Ectodermal cell (in vitro differentiated cells): ENCODE measurements at regions not wholly inside any gene's neighbourhood (a gene's known extent, or its start where the extent isn't known, plus 50 kb on each side); places are given as distances from the start of the nearest gene placed in this dataset.

ENCODE experiments used
- H3K27ac ChIP-seq: 2 replicates; pipeline ENCODE4 v1.7.0; 2013; ENCODE audit warnings: mild to moderate bottlenecking, low read depth, low read length; ENCODE audit not compliant: insufficient read depth, poor library complexity, severe bottlenecking
- H3K27me3 ChIP-seq: 2 replicates; pipeline ENCODE4 v1.7.0; 2013; ENCODE audit warnings: mild to moderate bottlenecking, low read length; ENCODE audit not compliant: insufficient read depth, control insufficient read depth, poor library complexity, severe bottlenecking
- H3K36me3 ChIP-seq: one replicate; pipeline ENCODE4 v1.7.0; 2013; ENCODE audit warnings: low read length; ENCODE audit not compliant: control insufficient read depth, insufficient read depth
- H3K4me1 ChIP-seq: one replicate; pipeline ENCODE4 v1.7.0; 2013; ENCODE audit warnings: low read length; ENCODE audit not compliant: control insufficient read depth, insufficient read depth
- H3K4me3 ChIP-seq: 2 replicates; pipeline ENCODE4 v1.7.0; 2013; ENCODE audit warnings: low read depth, low read length, control low read depth; ENCODE audit not compliant: insufficient read depth
- H3K9me3 ChIP-seq: 2 replicates; pipeline ENCODE4 v1.7.0; 2013; ENCODE audit warnings: mild to moderate bottlenecking, low read length, moderate library complexity; ENCODE audit not compliant: control insufficient read depth
- WGBS, 2 experiments: methylation state at CpG; one replicate each; pipeline ENCODE4 v1.1.7; 2013; ENCODE audit warnings: missing lambda C conversion rate in 2 of 2; 5-methylcytosine and 5-hydroxymethylcytosine counted together

DNA sequence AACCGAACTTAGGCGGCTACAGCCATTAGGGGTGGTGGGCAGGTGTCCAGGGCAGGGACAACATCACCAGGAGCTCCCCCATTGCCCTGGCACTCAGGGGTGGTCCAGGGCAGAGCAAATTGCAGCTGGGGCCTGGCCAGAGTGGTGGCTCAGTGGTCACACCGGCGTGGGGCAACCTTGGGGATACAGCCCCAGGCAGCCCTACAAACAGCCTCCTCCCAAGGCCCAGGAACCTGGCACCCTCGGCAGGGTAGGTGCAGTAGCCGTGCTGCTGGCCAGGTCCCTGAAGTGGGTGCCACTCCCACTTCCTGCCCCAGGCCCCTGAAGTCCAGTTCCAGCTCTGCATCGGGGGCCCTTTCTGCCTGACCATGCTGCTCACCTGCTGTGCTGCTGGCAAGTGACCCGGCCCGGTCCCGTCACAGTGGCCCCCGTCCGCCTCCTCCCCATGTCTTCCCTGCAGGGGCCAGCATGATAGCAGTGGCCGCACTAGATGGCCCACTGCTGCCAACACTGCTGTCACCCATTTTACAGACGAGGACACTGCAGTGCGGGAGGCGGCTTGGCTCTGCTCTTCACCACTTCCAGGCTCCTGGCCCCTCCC lies 712.8 kb downstream of the MATN1 start:
- Histone ChIP-seq H3K4me1 (no peaks in the 10 kb centered on the region), H3K9me3 (no peaks in the 10 kb centered on the region), H3K4me3 (no peak overlapping the region), H3K36me3 (no peaks in the 10 kb centered on the region), H3K27me3 (no peaks in the 10 kb centered on the region), H3K27ac (no peak overlapping the region)
- WGBS, 2 experiments: 81 to 83% methylated on average over 16 of the region's 16 CpGs

DNA sequence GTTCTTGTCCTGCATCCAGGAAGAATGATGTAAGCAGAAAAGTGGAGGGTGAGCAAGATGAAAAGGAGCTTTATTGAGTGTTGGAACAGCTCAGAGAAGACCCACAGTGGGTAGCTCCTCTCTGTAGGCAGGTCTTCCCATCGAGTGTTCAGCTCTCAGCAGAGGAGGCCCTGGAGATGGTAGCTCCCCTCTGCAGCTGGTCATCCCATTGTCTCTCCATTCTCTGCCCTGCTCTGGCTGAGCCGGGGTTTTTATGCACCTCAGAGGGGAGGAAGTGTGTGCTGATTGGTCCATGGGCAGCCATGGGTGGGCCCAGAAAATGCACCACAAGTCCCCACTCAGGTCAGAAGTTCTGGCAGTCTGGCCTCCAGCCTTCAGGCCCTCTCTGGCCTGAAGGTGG lies 713.7 kb downstream of the MATN1 start:
- Histone ChIP-seq H3K36me3 (no peaks in the 10 kb centered on the region), H3K27me3 (no peaks in the 10 kb centered on the region), H3K4me1 (no peaks in the 10 kb centered on the region), H3K27ac (no peak overlapping the region), H3K4me3 (no peak overlapping the region), H3K9me3 (no peaks in the 10 kb centered on the region)
- WGBS, 2 experiments: 47 to 48% methylated on average over 2 of the region's 2 CpGs

- H3K9me3 ChIP-seq: no peaks in the 10 kb centered on the region
- no peaks in the 10 kb centered on the region for H3K4me1 ChIP-seq
- H3K4me3 ChIP-seq: no peak overlapping the region
- no peaks in the 10 kb centered on the region for H3K36me3 ChIP-seq
- H3K27me3 ChIP-seq: no peaks in the 10 kb centered on the region
- 84% methylated on average over 12 of the region's 12 CpGs for WGBS, 2 experiments
- H3K27ac ChIP-seq: no peak overlapping the region
Observed at GRCh38 chr1:30008998-30009657, 714.3 kb downstream of the MATN1 start.

- no peaks in the 10 kb centered on the region for H3K4me1 ChIP-seq
- H3K27me3 ChIP-seq: no peaks in the 10 kb centered on the region
- H3K27ac ChIP-seq: no peak overlapping the region
- no peaks in the 10 kb centered on the region for H3K36me3 ChIP-seq
- 78 to 79% methylated on average over 6 of the region's 6 CpGs for WGBS, 2 experiments
- no peaks in the 10 kb centered on the region for H3K9me3 ChIP-seq
- no peak overlapping the region for H3K4me3 ChIP-seq
Observed at GRCh38 chr1:30008372-30008997, 714.9 kb downstream of the MATN1 start.

DNA sequence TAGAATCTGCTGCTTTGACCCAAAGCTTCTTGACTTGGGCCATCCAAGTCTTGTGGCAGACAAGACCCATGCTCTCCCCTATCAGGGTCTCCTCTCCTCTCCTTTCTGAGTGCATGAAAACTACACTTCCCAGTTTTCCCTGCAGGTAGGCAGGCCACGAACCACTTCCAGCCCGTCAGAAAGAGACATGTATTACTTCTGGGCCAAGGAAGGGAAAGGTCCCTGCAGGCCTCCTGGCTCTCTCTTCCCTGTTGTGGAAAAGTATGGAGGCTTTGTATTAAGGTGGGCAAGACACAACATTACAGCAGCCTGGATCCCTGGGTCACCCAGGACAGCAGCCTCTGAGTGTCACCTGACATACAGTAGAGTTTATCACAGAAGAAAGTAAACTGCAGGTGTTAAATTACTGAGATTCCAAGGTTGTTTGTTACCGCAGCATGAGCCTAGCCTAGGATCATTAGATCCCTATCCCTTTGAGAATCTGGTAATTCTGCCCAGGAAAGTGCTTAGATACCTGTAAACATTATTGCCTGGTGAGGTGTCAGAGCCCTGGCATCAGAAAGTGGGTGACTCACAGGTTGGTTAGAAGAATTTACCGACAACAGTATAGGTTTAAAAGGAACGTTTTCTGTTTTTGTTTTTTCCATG lies 717.3 kb downstream of the MATN1 start:
- H3K9me3 ChIP-seq: no peaks in the 10 kb centered on the region
- H3K4me3 ChIP-seq: no peak overlapping the region
- no peaks in the 10 kb centered on the region for H3K36me3 ChIP-seq
- WGBS, 2 experiments: 41 to 43% methylated on average over 5 of the region's 5 CpGs
- no peaks in the 10 kb centered on the region for H3K27me3 ChIP-seq
- H3K4me1 ChIP-seq: peaks cover 3% of the 10 kb centered on the region
- H3K27ac ChIP-seq: no peak overlapping the region

DNA sequence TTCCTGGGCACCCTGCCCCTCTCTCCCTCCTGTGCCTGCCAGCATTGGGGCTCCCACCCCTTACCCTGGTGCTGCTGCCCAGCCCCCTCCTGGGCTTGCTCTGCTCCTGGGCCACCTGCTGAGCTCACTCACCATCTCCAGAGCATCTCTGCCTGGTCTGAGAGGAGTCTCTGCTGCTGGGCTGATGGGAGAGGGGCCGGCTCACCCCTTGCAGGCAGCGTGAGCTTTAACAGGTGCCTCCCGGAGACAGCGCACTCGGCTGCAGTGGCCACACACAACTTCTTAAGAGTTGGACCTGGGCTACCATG lies 721.7 kb downstream of the MATN1 start:
- no peak overlapping the region for H3K4me3 ChIP-seq
- H3K27ac ChIP-seq: no peak overlapping the region
- H3K9me3 ChIP-seq: no peaks in the 10 kb centered on the region
- H3K27me3 ChIP-seq: no peaks in the 10 kb centered on the region
- 88 to 89% methylated on average over 5 of the region's 5 CpGs for WGBS, 2 experiments
- no peaks in the 10 kb centered on the region for H3K36me3 ChIP-seq
- peaks cover 3% of the 10 kb centered on the region for H3K4me1 ChIP-seq

- Histone ChIP-seq H3K27me3 (no peaks in the 10 kb centered on the region), H3K4me3 (no peak overlapping the region), H3K36me3 (no peaks in the 10 kb centered on the region), H3K4me1 (peaks cover 3% of the 10 kb centered on the region), H3K9me3 (no peaks in the 10 kb centered on the region), H3K27ac (no peak overlapping the region)
- WGBS, 2 experiments: 79 to 80% methylated on average over 15 of the region's 15 CpGs
Observed at GRCh38 chr1:30001011-30001731, 722.2 kb downstream of the MATN1 start.

DNA sequence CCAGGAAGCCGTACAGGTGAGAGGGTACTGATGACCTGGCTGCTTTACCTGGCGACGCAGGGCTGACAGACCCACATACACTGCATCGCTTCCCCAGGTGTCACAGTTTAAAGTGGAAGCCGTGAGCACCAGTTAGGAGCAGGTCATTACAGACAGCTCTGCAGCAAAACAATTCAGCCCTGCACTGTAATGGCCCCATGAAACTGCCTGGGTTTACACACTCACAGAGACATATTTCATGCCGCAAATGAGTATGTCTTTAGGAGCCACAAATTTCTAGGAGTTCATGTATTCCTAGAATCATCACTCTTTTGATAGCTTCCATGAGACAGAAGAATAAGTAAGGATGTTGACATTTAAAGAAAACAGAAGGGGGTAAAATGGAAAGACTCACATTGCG lies 723.1 kb downstream of the MATN1 start:
- no peak overlapping the region for H3K27ac ChIP-seq
- WGBS, 2 experiments: 94 to 95% methylated on average over 7 of the region's 7 CpGs
- H3K9me3 ChIP-seq: no peaks in the 10 kb centered on the region
- H3K36me3 ChIP-seq: no peaks in the 10 kb centered on the region
- no peaks in the 10 kb centered on the region for H3K27me3 ChIP-seq
- peaks cover 3% of the 10 kb centered on the region for H3K4me1 ChIP-seq
- no peak overlapping the region for H3K4me3 ChIP-seq

- 94 to 100% methylated on average over 1 of the region's 1 CpG for whole genome bisulfite sequencing, 2 experiments
- Histone ChIP-seq H3K36me3 (no peaks in the 10 kb centered on the region), H3K9me3 (no peaks in the 10 kb centered on the region), H3K4me3 (no peak overlapping the region), H3K27me3 (no peaks in the 10 kb centered on the region), H3K27ac (no peak overlapping the region), H3K4me1 (peaks cover 3% of the 10 kb centered on the region)
Observed at GRCh38 chr1:29999595-29999994, 723.8 kb downstream of the MATN1 start.

DNA sequence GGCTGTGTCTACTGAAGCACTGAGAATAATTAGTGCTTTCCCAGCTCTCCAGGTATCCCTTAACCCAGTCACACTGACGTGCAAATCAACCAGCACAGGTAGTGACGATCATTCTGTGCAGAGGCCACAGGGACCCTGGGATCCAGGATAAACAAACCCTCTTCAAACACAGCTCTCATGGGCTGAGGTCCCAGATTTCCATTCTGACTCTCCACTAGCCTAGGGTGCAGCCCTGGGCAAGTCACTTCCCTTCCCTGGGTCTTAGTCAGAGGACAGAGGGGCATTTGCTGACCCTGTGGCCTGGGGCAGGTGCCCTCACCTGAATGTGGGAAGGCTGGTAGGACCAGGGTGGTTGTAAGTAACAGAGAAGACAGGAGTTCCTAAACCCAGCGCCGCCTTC lies 724.7 kb downstream of the MATN1 start:
- no peak overlapping the region for H3K4me3 ChIP-seq
- peaks cover 3% of the 10 kb centered on the region for H3K4me1 ChIP-seq
- H3K27ac ChIP-seq: no peak overlapping the region
- WGBS, 2 experiments: 82 to 92% methylated on average over 4 of the region's 4 CpGs
- H3K27me3 ChIP-seq: no peaks in the 10 kb centered on the region
- no peaks in the 10 kb centered on the region for H3K9me3 ChIP-seq
- H3K36me3 ChIP-seq: no peaks in the 10 kb centered on the region
